Hepatocyte (in vitro differentiated cells): ENCODE measurements at regions not wholly inside any gene's neighbourhood (a gene's known extent, or its start where the extent isn't known, plus 50 kb on each side); places are given as distances from the start of the nearest gene placed in this dataset.
"Not testable (repeated sequence)": the region's sequence is repeated elsewhere in the genome, so short reads cannot be mapped to it uniquely, and the experiment has no call there.

ENCODE experiments used
- DNase-seq: peaks from one replicate; pipeline ENCODE4 v3.0.0-alpha.2; 2016; ENCODE audit warnings: low spot score
- H2AFZ ChIP-seq: fragments of 200-600 bp; sonication (generic); 2 replicates; pipeline ENCODE4 v1.6.0; 2016; ENCODE audit warnings: antibody characterized with exemption, mild to moderate bottlenecking
- H3K27ac ChIP-seq: fragments of 200-600 bp; sonication (generic); 2 replicates; pipeline ENCODE4 v1.5.1; 2016; ENCODE audit warnings: mild to moderate bottlenecking
- H3K27me3 ChIP-seq: fragments of 200-600 bp; sonication (generic); 2 replicates; pipeline ENCODE4 v1.6.1; 2016
- H3K36me3 ChIP-seq: fragments of 200-600 bp; sonication (generic); replicated peaks from 2 replicates; pipeline ENCODE4 v1.5.1; 2016; ENCODE audit warnings: low read depth; ENCODE audit not compliant: insufficient read depth
- H3K4me1 ChIP-seq: fragments of 200-600 bp; sonication (generic); 2 replicates; pipeline ENCODE4 v1.5.1; 2016; ENCODE audit warnings: mild to moderate bottlenecking, moderate library complexity; ENCODE audit not compliant: insufficient read depth
- H3K4me2 ChIP-seq: fragments of 200-600 bp; sonication (generic); 2 replicates; pipeline ENCODE4 v1.6.0; 2016
- H3K4me3 ChIP-seq: fragments of 200-600 bp; sonication (generic); 2 replicates; pipeline ENCODE4 v1.5.1; 2016; ENCODE audit warnings: mild to moderate bottlenecking
- H3K79me2 ChIP-seq: fragments of 200-600 bp; sonication (generic); 2 replicates; pipeline ENCODE4 v1.6.0; 2017; ENCODE audit warnings: mild to moderate bottlenecking
- H3K9me2 ChIP-seq: fragments of 200-600 bp; sonication (generic); replicated peaks from 2 replicates; pipeline ENCODE4 v1.6.0; 2017; ENCODE audit warnings: mild to moderate bottlenecking; ENCODE audit not compliant: insufficient read depth
- H3K9me3 ChIP-seq: fragments of 200-600 bp; sonication (generic); 2 replicates; pipeline ENCODE4 v1.5.1; 2016; ENCODE audit warnings: low read depth, mild to moderate bottlenecking
- H4K20me1 ChIP-seq: fragments of 200-600 bp; sonication (generic); 2 replicates; pipeline ENCODE4 v1.6.0; 2016; ENCODE audit warnings: mild to moderate bottlenecking; ENCODE audit not compliant: insufficient read depth, poor library complexity, severe bottlenecking
- CTCF ChIP-seq: fragments of 200-600 bp; sonication (generic); IDR thresholded peaks from 2 replicates; pipeline ENCODE4 v1.5.1; 2016; ENCODE audit warnings: antibody characterized with exemption, mild to moderate bottlenecking; ENCODE audit not compliant: poor library complexity
- EZH2 ChIP-seq: fragments of 200-600 bp; sonication (generic); IDR thresholded peaks from 2 replicates; pipeline ENCODE4 v1.6.1; 2016; ENCODE audit warnings: antibody characterized with exemption, mild to moderate bottlenecking, borderline replicate concordance
- EZH2phosphoT487 ChIP-seq: fragments of 200-600 bp; sonication (generic); IDR thresholded peaks from one replicate; pipeline ENCODE4 v1.6.1; 2018; ENCODE audit warnings: antibody characterized with exemption, mild to moderate bottlenecking, low read depth, moderate library complexity; ENCODE audit not compliant: unreplicated experiment, severe bottlenecking
- WGBS: methylation state at CpG from one replicate; pipeline ENCODE4 v1.1.6; 2016; ENCODE audit warnings: low lambda C conversion rate; ENCODE audit errors: missing lambda C conversion rate; 5-methylcytosine and 5-hydroxymethylcytosine counted together

- no peak overlapping the region for H2AFZ ChIP-seq
- peak overlapping the region; percentile 97 for H3K27ac ChIP-seq
- H4K20me1 ChIP-seq, result no peaks in the 10 kb centered on the region
- H3K4me3 ChIP-seq, result no peak overlapping the region
- peak overlapping the region; percentile 27 for H3K4me2 ChIP-seq
- no peaks in the 10 kb centered on the region for H3K36me3 ChIP-seq
- WGBS, result 44% methylated on average over 1 of the region's 1 CpG
- DNase-seq, result no peak
- no peaks in the 10 kb centered on the region for H3K9me2 ChIP-seq
- H3K9me3 ChIP-seq, result no peaks in the 10 kb centered on the region
- H3K4me1 ChIP-seq, result peaks cover 16% of the 10 kb centered on the region
- H3K79me2 ChIP-seq, result peaks cover 27% of the 10 kb centered on the region
- H3K27me3 ChIP-seq, result no peaks in the 10 kb centered on the region
- TF ChIP-seq EZH2, result no peak
- TF ChIP-seq EZH2phosphoT487, result no peak
- no peak for TF ChIP-seq CTCF
These were observed 96.6 kb upstream of the CHD2 start for GRCh38 chr15:92803536-92803851.

- Histone ChIP-seq H3K4me2 (no peak overlapping the region), H2AFZ (no peak overlapping the region)
These were observed 96.1 kb upstream of the CHD2 start for GRCh38 chr15:92803852-92804609.

GRCh38 chr15:92804610-92804936, 95.6 kb upstream of the CHD2 start:
- not testable (repeated sequence) for H3K27me3 ChIP-seq, DNase-seq, H3K9me3 ChIP-seq, H3K9me2 ChIP-seq, H2AFZ ChIP-seq, H3K4me3 ChIP-seq, H3K4me2 ChIP-seq, H4K20me1 ChIP-seq, H3K36me3 ChIP-seq
- Histone ChIP-seq H3K79me2 (peaks cover 27% of the 10 kb centered on the region), H3K4me1 (peaks cover 19% of the 10 kb centered on the region), H3K27ac (peak overlapping the region; percentile 97)
- 95% methylated on average over 5 of the region's 5 CpGs for WGBS

More at GRCh38 chr15:92803852-92804609, 96.1 kb upstream of the CHD2 start:
- no peaks in the 10 kb centered on the region for H3K36me3 ChIP-seq
- peak overlapping the region; percentile 97 for H3K27ac ChIP-seq
- 27% methylated on average over 5 of the region's 5 CpGs for WGBS
- H3K9me2 ChIP-seq, result no peaks in the 10 kb centered on the region
- H3K79me2 ChIP-seq, result peaks cover 27% of the 10 kb centered on the region
- TF ChIP-seq CTCF (no peak), EZH2 (no peak), EZH2phosphoT487 (no peak)
- H3K4me1 ChIP-seq, result peaks cover 19% of the 10 kb centered on the region
- peak; percentile 92 for DNase-seq
- no peaks in the 10 kb centered on the region for H4K20me1 ChIP-seq
- no peaks in the 10 kb centered on the region for H3K9me3 ChIP-seq
- no peak overlapping the region for H3K4me3 ChIP-seq
- no peaks in the 10 kb centered on the region for H3K27me3 ChIP-seq

GRCh38 chr15:92805080-92805690, 94.9 kb upstream of the CHD2 start:
- Histone ChIP-seq H3K27me3 (no peaks in the 10 kb centered on the region), H3K9me2 (no peaks in the 10 kb centered on the region), H3K4me3 (no peak overlapping the region), H3K36me3 (no peaks in the 10 kb centered on the region), H4K20me1 (no peaks in the 10 kb centered on the region), H3K9me3 (no peaks in the 10 kb centered on the region), H2AFZ (no peak overlapping the region), H3K4me1 (peaks cover 26% of the 10 kb centered on the region), H3K79me2 (peaks cover 27% of the 10 kb centered on the region), H3K4me2 (no peak overlapping the region), H3K27ac (peak overlapping the region; percentile 97)
- TF ChIP-seq CTCF, result no peak
- TF ChIP-seq EZH2phosphoT487, result no peak
- 96% methylated on average over 10 of the region's 10 CpGs for WGBS
- no peak for DNase-seq

GRCh38 chr15:92806171-92806570, 94.0 kb upstream of the CHD2 start:
- not testable (repeated sequence) for H3K36me3 ChIP-seq, H3K9me2 ChIP-seq, H3K4me3 ChIP-seq, H3K27me3 ChIP-seq, H4K20me1 ChIP-seq, H2AFZ ChIP-seq, H3K4me2 ChIP-seq, H3K9me3 ChIP-seq, H3K27ac ChIP-seq, DNase-seq
- 97% methylated on average over 11 of the region's 11 CpGs for WGBS
- H3K4me1 ChIP-seq, result peaks cover 34% of the 10 kb centered on the region
- H3K79me2 ChIP-seq, result peaks cover 27% of the 10 kb centered on the region
